HEK293 (cell line): ENCODE measurements at regions not wholly inside any gene's neighbourhood (a gene's known extent, or its start where the extent isn't known, plus 50 kb on each side); places are given as distances from the start of the nearest gene placed in this dataset.

Experiments
- CTCF ChIA-PET: fragments of 350-600 bp; formaldehyde crosslinking; extraction: SDS; loops from one replicate; lab custom pipeline; 2021; ENCODE audit warnings: antibody characterized with exemption; lab: Yijun Ruan, JAX
- POLR2A ChIA-PET: fragments of 300-600 bp; formaldehyde crosslinking; extraction: SDS; loops from one replicate; lab custom pipeline; 2020; ENCODE audit warnings: antibody characterized with exemption, inconsistent platforms; lab: Yijun Ruan, JAX
- H3K27ac ChIP-seq: fragments of 200-500 bp; sonication (Bioruptor generic); 2 replicates; pipeline ENCODE4 v1.5.1; 2014; ENCODE audit warnings: low read depth, low read length, control low read depth, inconsistent platforms; ENCODE audit errors: extremely low read depth
- H3K36me3 ChIP-seq, 2 experiments: fragments of 200-500 bp in 1 of 2; sonication (Bioruptor generic) in 1 of 2; 1 replicate in 1 of 2; 2 replicates in 1 of 2; pipeline ENCODE4 v1.5.1; 2014 to 2017; ENCODE audit warnings: inconsistent platforms in 2 of 2, low read length in 2 of 2; ENCODE audit not compliant: control insufficient read depth in 2 of 2, insufficient read depth in 1 of 2
- H3K4me1 ChIP-seq: fragments of 200-500 bp; sonication (Bioruptor generic); 2 replicates; pipeline ENCODE4 v1.5.1; 2014; ENCODE audit warnings: mild to moderate bottlenecking, low read length, inconsistent platforms; ENCODE audit not compliant: control insufficient read depth, insufficient read depth
- H3K4me3 ChIP-seq: 2 replicates; pipeline ENCODE4 v1.5.1; 2011; ENCODE audit warnings: low read depth, mild to moderate bottlenecking, control low read depth, low read length, moderate library complexity
- H3K9me3 ChIP-seq: fragments of 200-500 bp; sonication (Bioruptor generic); 2 replicates; pipeline ENCODE4 v1.5.1; 2014; ENCODE audit warnings: low read depth, low read length, inconsistent platforms; ENCODE audit not compliant: control insufficient read depth, insufficient read depth
- BCL11A ChIP-seq: fragments of 450-650 bp; formaldehyde crosslinking; IDR thresholded peaks from 2 replicates; pipeline ENCODE4 v1.5.1; 2016; ENCODE audit warnings: low read depth, missing biosample characterization, missing genetic modification characterization
- HOXA7 ChIP-seq: sonication (generic); formaldehyde crosslinking; IDR thresholded peaks from 2 replicates; pipeline ENCODE4 v1.8.1; 2022; ENCODE audit warnings: missing genetic modification reagents, borderline replicate concordance
- KLF9 ChIP-seq: fragments of 450-650 bp; formaldehyde crosslinking; IDR thresholded peaks from 2 replicates; pipeline ENCODE4 v1.5.1; 2016; ENCODE audit warnings: missing biosample characterization, missing genetic modification characterization, low read depth
- OVOL3 ChIP-seq: fragments of 450-650 bp; formaldehyde crosslinking; IDR thresholded peaks from 2 replicates; pipeline ENCODE4 v1.5.1; 2016; ENCODE audit warnings: missing biosample characterization, missing genetic modification characterization
- PRDM1 ChIP-seq: fragments of 450-650 bp; formaldehyde crosslinking; IDR thresholded peaks from 2 replicates; pipeline ENCODE4; 2016; ENCODE audit warnings: missing biosample characterization, missing genetic modification characterization
- RBAK ChIP-seq: fragments of 450-650 bp; formaldehyde crosslinking; IDR thresholded peaks from 2 replicates; pipeline ENCODE4 v1.5.1; 2016; ENCODE audit warnings: missing biosample characterization, missing genetic modification characterization
- SALL2 ChIP-seq: fragments of 450-650 bp; formaldehyde crosslinking; IDR thresholded peaks from 2 replicates; pipeline ENCODE4 v1.5.0; 2017; ENCODE audit warnings: missing biosample characterization, mild to moderate bottlenecking, missing genetic modification characterization, borderline replicate concordance
- SCRT2 ChIP-seq: fragments of 450-650 bp; formaldehyde crosslinking; IDR thresholded peaks from 2 replicates; pipeline ENCODE4 v1.5.1; 2016; ENCODE audit warnings: missing biosample characterization, missing genetic modification characterization
- ZBTB20 ChIP-seq: fragments of 450-650 bp; formaldehyde crosslinking; IDR thresholded peaks from 2 replicates; pipeline ENCODE4 v1.5.1; 2016; ENCODE audit warnings: missing biosample characterization, missing genetic modification characterization
- ZEB2 ChIP-seq: fragments of 450-650 bp; formaldehyde crosslinking; IDR thresholded peaks from 2 replicates; pipeline ENCODE4 v1.5.1; 2016; ENCODE audit warnings: missing biosample characterization, missing genetic modification characterization
- ZFP41 ChIP-seq: fragments of 450-650 bp; formaldehyde crosslinking; IDR thresholded peaks from 2 replicates; pipeline ENCODE4 v1.5.1; 2016; ENCODE audit warnings: missing biosample characterization, missing genetic modification characterization, borderline replicate concordance
- ZNF155 ChIP-seq: fragments of 450-650 bp; formaldehyde crosslinking; IDR thresholded peaks from 2 replicates; pipeline ENCODE4 v1.5.1; 2016; ENCODE audit warnings: missing biosample characterization, missing genetic modification characterization
- ZNF202 ChIP-seq: fragments of 450-650 bp; formaldehyde crosslinking; IDR thresholded peaks from 2 replicates; pipeline ENCODE4 v1.5.1; 2016; ENCODE audit warnings: missing biosample characterization, missing genetic modification characterization, borderline replicate concordance
- ZNF223 ChIP-seq: fragments of 450-650 bp; formaldehyde crosslinking; IDR thresholded peaks from 2 replicates; pipeline ENCODE4 v1.5.1; 2016; ENCODE audit warnings: missing biosample characterization, missing genetic modification characterization
- ZNF274 ChIP-seq, 2 experiments: fragments of 200-500 bp in 1 of 2; fragments of 450-650 bp in 1 of 2; sonication (Bioruptor generic) in 1 of 2; formaldehyde crosslinking in 1 of 2; IDR thresholded peaks; 2 replicates each; pipeline versions ENCODE4 v1.5.1 to v1.6.1; 2014 to 2016; ENCODE audit warnings: borderline replicate concordance in 1 of 2, inconsistent platforms in 1 of 2, low read length in 1 of 2, missing biosample characterization in 1 of 2, missing genetic modification characterization in 1 of 2
- ZNF366 ChIP-seq: fragments of 450-650 bp; formaldehyde crosslinking; conservative IDR thresholded peaks from 2 replicates; pipeline ENCODE4 v1.5.1; 2016; ENCODE audit warnings: missing biosample characterization, missing genetic modification characterization
- ZNF555 ChIP-seq: fragments of 450-650 bp; formaldehyde crosslinking; conservative IDR thresholded peaks from 2 replicates; pipeline ENCODE4 v1.5.1; 2017; ENCODE audit warnings: missing biosample characterization, mild to moderate bottlenecking, missing genetic modification characterization, inconsistent platforms
- ZNF585B ChIP-seq: fragments of 450-650 bp; formaldehyde crosslinking; IDR thresholded peaks from 2 replicates; pipeline ENCODE4 v1.5.1; 2016; ENCODE audit warnings: missing biosample characterization, missing genetic modification characterization
- ZNF596 ChIP-seq: fragments of 450-650 bp; IDR thresholded peaks from 2 replicates; pipeline ENCODE4 v1.5.0; 2018; ENCODE audit warnings: missing biosample characterization, mild to moderate bottlenecking, missing genetic modification characterization, moderate library complexity
- ZNF600 ChIP-seq: fragments of 450-650 bp; formaldehyde crosslinking; IDR thresholded peaks from 2 replicates; pipeline ENCODE4 v1.5.1; 2016; ENCODE audit warnings: missing biosample characterization, missing genetic modification characterization
- ZNF624 ChIP-seq: fragments of 450-650 bp; formaldehyde crosslinking; IDR thresholded peaks from 2 replicates; pipeline ENCODE4 v1.5.1; 2017; ENCODE audit warnings: missing biosample characterization, missing genetic modification characterization
- ZNF747 ChIP-seq: fragments of 450-650 bp; formaldehyde crosslinking; IDR thresholded peaks from 2 replicates; pipeline ENCODE4 v1.5.1; 2016; ENCODE audit warnings: missing biosample characterization, missing genetic modification characterization
- ZNF785 ChIP-seq: fragments of 450-650 bp; formaldehyde crosslinking; IDR thresholded peaks from 2 replicates; pipeline ENCODE4 v1.5.1; 2016; ENCODE audit warnings: missing biosample characterization, missing genetic modification characterization
- ZNF830 ChIP-seq: fragments of 450-650 bp; IDR thresholded peaks from 2 replicates; pipeline ENCODE4 v1.5.0; 2018; ENCODE audit warnings: missing biosample characterization, missing genetic modification characterization, low read depth, mild to moderate bottlenecking, moderate library complexity
- ZNF843 ChIP-seq: fragments of 450-650 bp; formaldehyde crosslinking; IDR thresholded peaks from 2 replicates; pipeline ENCODE4 v1.5.1; 2016; ENCODE audit warnings: missing biosample characterization, missing genetic modification characterization
- ZSCAN23 ChIP-seq: fragments of 450-650 bp; formaldehyde crosslinking; IDR thresholded peaks from 2 replicates; pipeline ENCODE4 v1.5.1; 2016; ENCODE audit warnings: missing biosample characterization, missing genetic modification characterization
- TF ChIP-seq, protein P1 (sequence below): fragments of 450-650 bp; IDR thresholded peaks from 2 replicates; pipeline ENCODE4 v1.5.1; 2018; ENCODE audit warnings: missing biosample characterization, missing genetic modification characterization
- TF ChIP-seq, protein P2 (sequence below): fragments of 450-650 bp; formaldehyde crosslinking; IDR thresholded peaks from 2 replicates; pipeline ENCODE4 v1.5.1; 2017; ENCODE audit warnings: missing biosample characterization, missing genetic modification characterization
- TF ChIP-seq, protein P3 (sequence below): fragments of 450-650 bp; formaldehyde crosslinking; IDR thresholded peaks from 2 replicates; pipeline ENCODE4; 2016; ENCODE audit warnings: missing biosample characterization, missing genetic modification characterization
- TF ChIP-seq, protein P4 (sequence below): IDR thresholded peaks from 2 replicates; pipeline ENCODE4 v1.6.1; 2011; ENCODE audit warnings: mild to moderate bottlenecking, low read depth, low read length, borderline replicate concordance

GRCh38 chr3:26208201-26208600, 414.4 kb upstream of the LRRC3B start:
- no peaks in the 10 kb centered on the region for H3K9me3 ChIP-seq
- ChIA-PET POLR2A (no interaction called here), CTCF (no interaction called here)

GRCh38 chr3:26229801-26230200, 392.8 kb upstream of the LRRC3B start:
- Histone ChIP-seq H3K9me3 (no peaks in the 10 kb centered on the region), H3K27ac (no peak overlapping the region), H3K4me3 (no peak overlapping the region), H3K36me3 (no peaks in the 10 kb centered on the region), H3K4me1 (no peaks in the 10 kb centered on the region)
- ChIA-PET CTCF (no interaction called here), POLR2A (no interaction called here)
- no peak for TF ChIP-seq ZNF202
- no peak for TF ChIP-seq ZSCAN23 (tag by site-specific recombination)
- no peak for TF ChIP-seq PRDM1 (tag by site-specific recombination)
- no peak for TF ChIP-seq ZNF274 (IDR thresholded peaks at IDR 0.05; ENCODE audit: low read length)
- TF ChIP-seq ZNF274 (tag by site-specific recombination; IDR thresholded peaks at IDR 0.05; ENCODE audit: borderline replicate concordance) = no peak
- no peak for TF ChIP-seq ZNF785
- no peak for TF ChIP-seq OVOL3 (tag by site-specific recombination)
- no peak for TF ChIP-seq ZEB2 (tag by site-specific recombination)
- TF ChIP-seq ZNF747 (tag by site-specific recombination) = no peak
- TF ChIP-seq, protein P1, sequence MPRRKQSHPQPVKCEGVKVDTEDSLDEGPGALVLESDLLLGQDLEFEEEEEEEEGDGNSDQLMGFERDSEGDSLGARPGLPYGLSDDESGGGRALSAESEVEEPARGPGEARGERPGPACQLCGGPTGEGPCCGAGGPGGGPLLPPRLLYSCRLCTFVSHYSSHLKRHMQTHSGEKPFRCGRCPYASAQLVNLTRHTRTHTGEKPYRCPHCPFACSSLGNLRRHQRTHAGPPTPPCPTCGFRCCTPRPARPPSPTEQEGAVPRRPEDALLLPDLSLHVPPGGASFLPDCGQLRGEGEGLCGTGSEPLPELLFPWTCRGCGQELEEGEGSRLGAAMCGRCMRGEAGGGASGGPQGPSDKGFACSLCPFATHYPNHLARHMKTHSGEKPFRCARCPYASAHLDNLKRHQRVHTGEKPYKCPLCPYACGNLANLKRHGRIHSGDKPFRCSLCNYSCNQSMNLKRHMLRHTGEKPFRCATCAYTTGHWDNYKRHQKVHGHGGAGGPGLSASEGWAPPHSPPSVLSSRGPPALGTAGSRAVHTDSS (tag by site-specific recombination) = no peak
- no peak for TF ChIP-seq ZNF830
- TF ChIP-seq, protein P2, sequence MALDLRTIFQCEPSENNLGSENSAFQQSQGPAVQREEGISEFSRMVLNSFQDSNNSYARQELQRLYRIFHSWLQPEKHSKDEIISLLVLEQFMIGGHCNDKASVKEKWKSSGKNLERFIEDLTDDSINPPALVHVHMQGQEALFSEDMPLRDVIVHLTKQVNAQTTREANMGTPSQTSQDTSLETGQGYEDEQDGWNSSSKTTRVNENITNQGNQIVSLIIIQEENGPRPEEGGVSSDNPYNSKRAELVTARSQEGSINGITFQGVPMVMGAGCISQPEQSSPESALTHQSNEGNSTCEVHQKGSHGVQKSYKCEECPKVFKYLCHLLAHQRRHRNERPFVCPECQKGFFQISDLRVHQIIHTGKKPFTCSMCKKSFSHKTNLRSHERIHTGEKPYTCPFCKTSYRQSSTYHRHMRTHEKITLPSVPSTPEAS = no peak
- TF ChIP-seq, protein P3, sequence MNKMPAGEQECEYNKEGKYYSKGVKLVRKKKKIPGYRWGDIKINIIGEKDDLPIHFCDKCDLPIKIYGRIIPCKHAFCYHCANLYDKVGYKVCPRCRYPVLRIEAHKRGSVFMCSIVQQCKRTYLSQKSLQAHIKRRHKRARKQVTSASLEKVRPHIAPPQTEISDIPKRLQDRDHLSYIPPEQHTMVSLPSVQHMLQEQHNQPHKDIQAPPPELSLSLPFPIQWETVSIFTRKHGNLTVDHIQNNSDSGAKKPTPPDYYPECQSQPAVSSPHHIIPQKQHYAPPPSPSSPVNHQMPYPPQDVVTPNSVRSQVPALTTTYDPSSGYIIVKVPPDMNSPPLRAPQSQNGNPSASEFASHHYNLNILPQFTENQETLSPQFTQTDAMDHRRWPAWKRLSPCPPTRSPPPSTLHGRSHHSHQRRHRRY (tag by site-specific recombination) = no peak
- no peak for TF ChIP-seq RBAK (tag by site-specific recombination)
- TF ChIP-seq BCL11A (tag by site-specific recombination) = no peak
- no peak for TF ChIP-seq ZNF843 (tag by site-specific recombination)
- no peak for TF ChIP-seq ZNF624 (tag by site-specific recombination)
- no peak for TF ChIP-seq SALL2 (tag by site-specific recombination)
- TF ChIP-seq ZNF155 (tag by site-specific recombination) = no peak
- no peak for TF ChIP-seq ZNF223 (tag by site-specific recombination)

More at GRCh38 chr3:26208201-26208600, 414.4 kb upstream of the LRRC3B start:
- TF ChIP-seq ZNF366 (tag by site-specific recombination) (no peak), ZNF585B (tag by site-specific recombination) (no peak), ZNF600 (tag by site-specific recombination) (no peak), KLF9 (tag by site-specific recombination) (no peak), SCRT2 (tag by site-specific recombination) (no peak), ZNF274 (IDR thresholded peaks at IDR 0.05; ENCODE audit: low read length) (no peak), ZNF274 (tag by site-specific recombination; IDR thresholded peaks at IDR 0.05; ENCODE audit: borderline replicate concordance) (no peak), ZNF155 (tag by site-specific recombination) (no peak), HOXA7 (CRISPR knock-in tag) (no peak), BCL11A (tag by site-specific recombination) (no peak), ZNF596 (tag by site-specific recombination) (no peak), ZBTB20 (tag by site-specific recombination) (no peak), ZNF555 (tag by site-specific recombination) (no peak), ZFP41 (tag by site-specific recombination) (no peak)
- TF ChIP-seq, protein P4, sequence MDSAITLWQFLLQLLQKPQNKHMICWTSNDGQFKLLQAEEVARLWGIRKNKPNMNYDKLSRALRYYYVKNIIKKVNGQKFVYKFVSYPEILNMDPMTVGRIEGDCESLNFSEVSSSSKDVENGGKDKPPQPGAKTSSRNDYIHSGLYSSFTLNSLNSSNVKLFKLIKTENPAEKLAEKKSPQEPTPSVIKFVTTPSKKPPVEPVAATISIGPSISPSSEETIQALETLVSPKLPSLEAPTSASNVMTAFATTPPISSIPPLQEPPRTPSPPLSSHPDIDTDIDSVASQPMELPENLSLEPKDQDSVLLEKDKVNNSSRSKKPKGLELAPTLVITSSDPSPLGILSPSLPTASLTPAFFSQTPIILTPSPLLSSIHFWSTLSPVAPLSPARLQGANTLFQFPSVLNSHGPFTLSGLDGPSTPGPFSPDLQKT = no peak
- TF ChIP-seq, protein P1 (tag by site-specific recombination) = no peak
- no peaks in the 10 kb centered on the region for H3K4me1 ChIP-seq
- no peak overlapping the region for H3K4me3 ChIP-seq
- H3K27ac ChIP-seq = no peak overlapping the region
- H3K36me3 ChIP-seq = no peaks in the 10 kb centered on the region
